ENCODE measurements at regions not wholly inside any gene's neighbourhood (a gene's known extent, or its start where the extent isn't known, plus 50 kb on each side); places are given as distances from the start of the nearest gene placed in this dataset.
"Not testable (repeated sequence)": the region's sequence is repeated elsewhere in the genome, so short reads cannot be mapped to it uniquely, and the experiment has no call there.

- not testable (repeated sequence) for TF ChIP-seq POLR2A (IDR thresholded peaks at IDR 0.05; ENCODE audit: low read length); BHLHE40 (IDR thresholded peaks at IDR 0.05; ENCODE audit: low read depth, low read length)
- TF ChIP-seq, protein P1, sequence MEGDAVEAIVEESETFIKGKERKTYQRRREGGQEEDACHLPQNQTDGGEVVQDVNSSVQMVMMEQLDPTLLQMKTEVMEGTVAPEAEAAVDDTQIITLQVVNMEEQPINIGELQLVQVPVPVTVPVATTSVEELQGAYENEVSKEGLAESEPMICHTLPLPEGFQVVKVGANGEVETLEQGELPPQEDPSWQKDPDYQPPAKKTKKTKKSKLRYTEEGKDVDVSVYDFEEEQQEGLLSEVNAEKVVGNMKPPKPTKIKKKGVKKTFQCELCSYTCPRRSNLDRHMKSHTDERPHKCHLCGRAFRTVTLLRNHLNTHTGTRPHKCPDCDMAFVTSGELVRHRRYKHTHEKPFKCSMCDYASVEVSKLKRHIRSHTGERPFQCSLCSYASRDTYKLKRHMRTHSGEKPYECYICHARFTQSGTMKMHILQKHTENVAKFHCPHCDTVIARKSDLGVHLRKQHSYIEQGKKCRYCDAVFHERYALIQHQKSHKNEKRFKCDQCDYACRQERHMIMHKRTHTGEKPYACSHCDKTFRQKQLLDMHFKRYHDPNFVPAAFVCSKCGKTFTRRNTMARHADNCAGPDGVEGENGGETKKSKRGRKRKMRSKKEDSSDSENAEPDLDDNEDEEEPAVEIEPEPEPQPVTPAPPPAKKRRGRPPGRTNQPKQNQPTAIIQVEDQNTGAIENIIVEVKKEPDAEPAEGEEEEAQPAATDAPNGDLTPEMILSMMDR (IDR thresholded peaks at IDR 0.05) = not testable (repeated sequence)
- TF ChIP-seq, protein P2, sequence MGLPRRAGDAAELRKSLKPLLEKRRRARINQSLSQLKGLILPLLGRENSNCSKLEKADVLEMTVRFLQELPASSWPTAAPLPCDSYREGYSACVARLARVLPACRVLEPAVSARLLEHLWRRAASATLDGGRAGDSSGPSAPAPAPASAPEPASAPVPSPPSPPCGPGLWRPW (IDR thresholded peaks at IDR 0.05) = not testable (repeated sequence)
Measured at GRCh38 chr14:106253995-106254394, 727.6 kb downstream of the TMEM121 start.
